ENCODE measurements at regions not wholly inside any gene's neighbourhood (a gene's known extent, or its start where the extent isn't known, plus 50 kb on each side); places are given as distances from the start of the nearest gene placed in this dataset.

GRCh38 chr18:44518091-44518615, 162.5 kb upstream of the SETBP1 start:
- no peak for DNase-seq

DNA sequence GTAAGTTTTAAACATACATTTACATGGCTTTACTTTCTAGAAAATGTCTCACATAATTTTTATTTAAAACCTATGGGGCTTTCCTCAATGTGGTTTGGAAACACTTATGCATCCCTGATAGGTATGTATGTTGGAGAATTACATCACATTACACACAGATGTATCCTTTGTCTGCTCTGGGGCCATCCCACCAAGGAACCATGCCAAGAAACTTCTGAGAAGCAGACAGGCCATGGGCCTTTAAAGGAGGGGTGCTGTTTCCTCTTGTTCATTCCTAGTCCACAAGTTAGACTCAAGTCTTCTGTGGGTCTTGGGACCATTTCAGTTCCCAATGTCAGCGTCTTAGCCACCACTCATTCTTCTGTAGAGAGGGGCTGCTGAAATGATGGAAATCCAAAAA, 162.0 kb upstream of the SETBP1 start:
- no peak for DNase-seq

- no peak for DNase-seq
These were observed 159.6 kb upstream of the SETBP1 start for GRCh38 chr18:44520981-44521667.

GRCh38 chr18:44521668-44522022, 159.0 kb upstream of the SETBP1 start:
- no peak for DNase-seq

DNA sequence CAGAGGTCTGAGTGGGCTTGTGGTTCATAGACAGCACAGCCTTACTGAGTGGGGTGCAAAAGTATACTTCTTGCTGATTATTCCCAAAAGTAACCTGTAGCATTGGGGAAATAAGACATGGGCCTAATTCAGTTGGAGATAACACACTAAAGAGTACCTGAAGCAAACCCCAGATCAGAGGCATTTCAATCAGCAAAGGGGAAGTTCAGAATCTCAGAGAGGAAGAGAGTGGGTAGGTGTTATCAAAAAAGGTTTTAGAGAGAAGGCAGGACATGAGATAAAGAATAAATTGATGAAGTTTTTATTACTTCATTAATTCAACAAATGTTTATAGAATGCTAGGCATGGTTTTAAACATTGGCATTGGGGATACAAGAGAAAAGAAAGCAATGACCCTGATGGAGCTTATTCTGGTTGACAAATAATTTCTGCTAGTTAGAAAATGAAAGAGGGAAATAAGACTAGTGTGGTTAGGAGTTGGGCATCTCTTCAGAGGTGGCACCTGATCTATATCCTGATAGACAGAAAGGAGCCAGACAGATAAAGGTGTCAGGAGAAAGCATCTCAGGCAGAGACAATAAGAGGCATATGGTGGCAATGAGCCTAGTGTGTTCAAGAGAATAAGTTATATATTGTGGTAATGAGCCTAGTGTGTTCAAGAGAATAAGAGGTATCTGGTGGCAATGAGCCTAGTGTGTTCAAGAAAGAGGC, 153.8 kb upstream of the SETBP1 start:
- DNase-seq, result no peak

- no peak for DNase-seq
These were observed 147.6 kb upstream of the SETBP1 start for GRCh38 chr18:44533071-44533470.

DNA sequence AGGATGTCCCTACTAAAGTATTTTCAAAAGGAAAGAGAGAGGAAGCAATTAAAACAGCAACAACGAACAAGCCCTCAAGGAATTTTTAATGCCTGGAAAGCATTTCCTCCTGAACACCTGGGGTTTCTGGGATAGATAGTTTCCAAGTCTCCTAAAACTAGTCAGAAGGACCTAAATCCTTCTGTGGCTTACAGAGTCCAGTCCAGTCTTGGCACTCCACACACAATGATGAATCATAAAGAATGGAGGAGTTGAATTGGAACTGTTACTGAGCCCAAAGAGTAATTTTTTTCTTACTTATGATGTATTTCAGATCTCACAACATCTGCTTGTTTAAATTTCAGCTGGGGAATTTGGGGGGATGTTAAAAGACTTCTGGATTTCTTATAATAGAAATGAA, 144.6 kb upstream of the SETBP1 start:
- no peak for DNase-seq

DNA sequence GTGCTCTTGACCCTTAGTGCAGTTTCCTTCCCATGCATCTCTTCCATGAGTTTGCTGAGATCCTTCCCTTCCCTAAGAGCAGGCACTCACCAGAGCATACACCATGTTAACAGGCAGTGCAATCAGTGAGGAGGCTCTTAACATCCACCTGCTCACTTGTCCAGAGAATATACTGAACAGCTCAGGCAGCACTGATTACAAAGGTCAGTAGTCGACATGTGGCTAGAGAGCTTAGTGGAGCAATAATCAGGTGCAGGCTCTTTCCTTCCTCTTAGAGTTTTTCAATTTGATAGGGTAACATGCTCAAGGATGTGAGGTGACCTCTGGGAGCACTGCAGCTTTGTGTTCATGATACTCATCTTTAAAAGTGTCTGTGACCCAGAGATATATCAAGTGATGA, 144.1 kb upstream of the SETBP1 start:
- no peak for DNase-seq

GRCh38 chr18:44537526-44537925, 143.2 kb upstream of the SETBP1 start:
- no peak for DNase-seq

DNA sequence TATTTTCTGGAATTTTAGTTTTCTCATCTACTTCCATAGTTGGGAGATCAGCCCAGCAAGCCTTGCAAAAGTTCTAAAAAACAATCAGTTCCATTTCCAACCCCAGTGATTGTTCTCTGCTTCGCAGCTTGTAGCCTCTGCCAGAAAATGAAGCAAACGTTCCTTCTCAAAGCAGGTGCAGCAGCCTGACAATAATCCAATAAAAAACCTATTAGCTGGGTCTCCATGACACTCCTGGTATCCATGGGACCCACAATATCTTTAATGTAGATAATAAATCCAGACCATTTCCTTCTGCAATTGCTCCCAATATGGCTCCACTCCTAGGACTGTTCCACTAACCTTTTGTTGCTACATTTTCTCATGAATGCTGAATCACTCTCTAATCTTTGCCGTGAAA, 140.8 kb upstream of the SETBP1 start:
- DNase-seq, result no peak

DNA sequence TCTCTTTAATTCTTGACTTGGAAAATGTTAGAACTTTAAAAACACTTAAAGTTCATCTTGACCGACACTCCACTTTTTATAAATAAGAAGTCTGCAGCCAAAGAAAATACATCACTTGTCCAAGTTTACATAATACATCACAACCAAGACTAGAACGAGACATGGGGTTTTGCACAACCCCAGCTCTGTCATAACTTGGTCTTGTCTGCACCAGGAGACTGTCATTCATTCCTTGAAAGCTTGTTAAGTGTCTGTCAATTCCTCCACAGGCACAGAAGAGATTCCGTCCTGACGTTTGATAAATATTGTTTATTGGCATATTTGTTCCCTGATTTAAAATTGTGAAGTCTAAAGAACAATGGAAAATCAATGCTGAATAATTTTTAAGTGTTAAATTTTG, 139.5 kb upstream of the SETBP1 start:
- DNase-seq, result no peak

GRCh38 chr18:44541781-44542180, 138.9 kb upstream of the SETBP1 start:
- DNase-seq, result no peak

GRCh38 chr18:44543387-44543786, 137.3 kb upstream of the SETBP1 start:
- DNase-seq, result no peak

DNA sequence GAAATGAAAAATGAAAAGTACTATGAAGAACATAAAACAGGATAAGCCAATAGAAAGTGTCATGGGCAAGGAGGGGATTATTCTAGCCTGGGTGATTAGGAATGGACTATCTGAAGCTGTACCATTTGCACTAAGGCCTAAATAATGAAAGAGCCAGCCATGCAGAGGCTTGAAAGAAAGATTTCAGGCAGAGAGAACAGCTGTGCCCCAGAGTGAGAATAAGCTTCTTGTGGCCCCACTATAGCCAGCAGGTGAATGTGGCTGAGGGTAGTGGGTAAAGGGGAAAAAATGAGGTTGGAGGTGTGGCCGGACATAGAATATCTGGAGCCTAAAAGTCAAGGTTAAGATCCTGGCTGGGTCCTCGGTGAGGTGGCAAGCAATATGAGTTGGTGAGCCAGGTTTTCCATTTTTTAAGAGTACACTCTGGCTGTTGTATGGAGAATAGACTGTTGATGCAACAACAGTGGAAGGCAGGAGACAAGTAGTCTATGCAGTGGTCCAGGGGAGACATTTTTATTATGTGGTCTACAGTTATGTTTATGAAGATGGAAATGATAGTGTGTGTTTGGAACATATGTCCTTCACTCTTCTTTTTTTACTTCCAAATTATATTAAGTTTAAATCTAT, 135.2 kb upstream of the SETBP1 start:
- no peak for DNase-seq

GRCh38 chr18:44546954-44547353, 133.7 kb upstream of the SETBP1 start:
- no peak for DNase-seq

- DNase-seq, result no peak
These were observed 132.1 kb upstream of the SETBP1 start for GRCh38 chr18:44548291-44549221.

DNA sequence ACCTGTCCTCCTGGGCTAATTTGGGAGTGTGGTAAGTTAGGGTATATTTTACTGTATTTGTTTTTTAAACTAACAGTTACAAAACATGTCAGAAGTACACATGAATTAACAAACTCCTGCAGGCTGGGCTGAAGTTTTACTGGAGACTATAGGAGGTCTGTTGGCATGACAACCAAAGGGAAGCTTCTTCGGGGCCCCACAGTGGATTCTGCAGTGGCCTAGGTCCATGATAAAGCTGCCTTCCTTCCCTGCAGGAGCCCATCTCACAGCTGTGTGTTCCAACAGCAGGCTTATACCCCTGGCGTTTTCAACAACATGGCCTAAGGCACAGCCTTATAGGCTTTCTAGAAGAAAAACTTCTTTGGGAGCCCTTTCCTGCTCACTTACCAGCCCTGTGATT, 128.0 kb upstream of the SETBP1 start:
- DNase-seq, result no peak

DNA sequence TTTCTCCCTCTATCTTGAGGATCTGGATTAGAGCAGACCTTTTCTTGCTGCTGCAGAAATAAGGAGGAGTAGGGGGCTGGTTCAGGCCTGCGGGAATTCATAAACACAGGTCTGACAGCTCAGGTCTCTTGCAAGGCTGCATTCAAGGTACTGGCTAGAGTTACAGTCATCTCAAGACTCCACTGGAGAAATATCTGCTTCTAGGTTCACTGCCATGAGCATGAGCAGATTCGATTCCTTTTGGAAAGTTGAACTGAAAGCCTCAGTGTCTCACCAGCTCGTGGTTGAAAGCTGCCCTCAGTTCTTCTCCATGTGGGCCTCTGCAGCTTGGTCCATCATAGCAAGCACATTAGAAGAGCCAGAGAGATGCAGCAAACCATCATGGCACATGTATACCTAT, 124.4 kb upstream of the SETBP1 start:
- DNase-seq, result no peak

- no peak for DNase-seq
These were observed 123.0 kb upstream of the SETBP1 start for GRCh38 chr18:44557616-44558151.

DNA sequence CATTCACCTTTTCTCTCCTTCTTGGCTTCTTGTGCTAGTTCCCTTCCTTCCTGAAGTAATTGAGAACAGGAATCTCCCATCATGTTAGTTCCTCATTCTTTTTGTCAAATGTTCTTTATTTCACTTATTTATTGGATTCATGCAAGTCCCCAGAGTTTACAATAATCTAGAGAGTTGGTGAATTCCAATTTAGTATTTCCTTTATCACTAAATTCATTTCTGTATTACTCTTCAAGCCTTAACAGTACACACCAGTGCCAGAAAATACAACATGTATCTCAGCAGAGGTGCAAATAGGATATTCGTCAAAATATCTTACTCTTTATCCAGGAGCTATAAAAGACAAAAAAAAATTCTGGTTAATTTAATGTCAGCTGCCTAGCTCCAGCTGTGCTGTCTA, 121.9 kb upstream of the SETBP1 start:
- no peak for DNase-seq

- no peak for DNase-seq
These were observed 117.7 kb upstream of the SETBP1 start for GRCh38 chr18:44562986-44563385.

DNA sequence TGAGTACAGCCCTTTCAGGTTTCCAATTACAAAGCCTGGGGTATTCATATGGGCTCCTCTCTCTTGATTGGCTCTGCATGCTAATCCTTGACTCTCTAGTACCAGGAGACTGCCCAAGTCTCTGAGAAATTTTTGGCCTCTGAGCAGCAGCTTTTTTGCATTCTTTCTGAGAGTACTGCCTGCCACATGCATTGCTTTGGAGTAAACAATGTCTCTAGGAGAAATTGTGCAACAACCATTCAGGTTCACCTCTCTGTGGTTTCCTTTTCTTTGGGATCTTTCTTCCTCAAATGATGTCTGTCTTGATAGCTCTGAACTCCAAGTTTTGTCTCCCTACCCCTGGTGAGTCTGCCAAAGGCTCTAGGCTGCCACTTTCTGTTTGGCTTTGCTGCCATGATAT, 115.8 kb upstream of the SETBP1 start:
- no peak for DNase-seq

DNA sequence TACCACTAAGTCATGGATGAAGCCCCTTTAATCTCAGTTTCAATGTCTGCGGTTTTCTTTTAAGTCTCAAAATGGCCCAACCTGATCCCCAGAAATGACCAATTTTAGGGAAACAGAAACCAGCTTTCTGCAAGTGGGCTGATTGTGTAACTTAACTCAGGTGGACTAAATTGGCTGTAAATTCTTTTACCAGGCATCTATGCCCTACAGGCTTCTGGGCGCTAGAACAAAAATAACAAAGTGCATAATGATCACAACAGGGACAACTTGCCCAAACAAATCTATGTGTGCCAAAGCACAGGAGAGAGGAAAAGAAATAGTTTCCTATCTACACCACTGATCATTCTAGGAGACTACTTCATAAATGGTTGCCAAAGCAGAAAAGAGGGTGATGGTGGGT, 112.3 kb upstream of the SETBP1 start:
- no peak for DNase-seq
